Small intestine (tissue), 7 donors: ENCODE measurements at regions not wholly inside any gene's neighbourhood (a gene's known extent, or its start where the extent isn't known, plus 50 kb on each side); places are given as distances from the start of the nearest gene placed in this dataset.

Source experiments
- DNase-seq, 2 donors: peaks; one replicate each; pipeline versions ENCODE4 v3.0.0 to v3.0.0-alpha.2; 2013
- FAIRE-seq: peaks from 2 replicates; lab custom pipeline; 2012; peaks lifted over from hg19 to GRCh38; lab: Jason Lieb, UNC
- H3K27ac ChIP-seq, 3 donors: one replicate each; pipeline ENCODE4 v1.5.1; 2013; ENCODE audit warnings: low read length in 2 of 3, mild to moderate bottlenecking in 2 of 3, control low read depth in 1 of 3, inconsistent platforms in 1 of 3, low read depth in 1 of 3, moderate library complexity in 1 of 3
- H3K27me3 ChIP-seq, 3 donors: one replicate each; pipeline ENCODE4 v1.6.1; 2013; ENCODE audit warnings: low read length in 3 of 3, inconsistent platforms in 1 of 3; ENCODE audit not compliant: control insufficient read depth in 3 of 3, insufficient read depth in 3 of 3
- H3K36me3 ChIP-seq, 3 donors: one replicate each; pipeline ENCODE4 v1.6.1; 2013; ENCODE audit warnings: low read length in 3 of 3, inconsistent platforms in 1 of 3, low read depth in 1 of 3, mild to moderate bottlenecking in 1 of 3, moderate library complexity in 1 of 3; ENCODE audit not compliant: control insufficient read depth in 3 of 3, insufficient read depth in 2 of 3
- H3K4me1 ChIP-seq, 3 donors: one replicate each; pipeline ENCODE4 v1.6.1; 2013; ENCODE audit warnings: low read length in 2 of 3, inconsistent platforms in 1 of 3, low read depth in 1 of 3, mild to moderate bottlenecking in 1 of 3, moderate library complexity in 1 of 3; ENCODE audit not compliant: control insufficient read depth in 3 of 3, insufficient read depth in 2 of 3
- H3K4me3 ChIP-seq, 3 donors: one replicate each; pipeline ENCODE4 v1.5.1; 2013; ENCODE audit warnings: low read length in 3 of 3, control low read depth in 1 of 3, inconsistent platforms in 1 of 3, low read depth in 1 of 3, mild to moderate bottlenecking in 1 of 3, moderate library complexity in 1 of 3
- H3K9me3 ChIP-seq, 2 donors: one replicate each; pipeline ENCODE4 v1.6.1; 2013; ENCODE audit warnings: low read depth in 1 of 2, low read length in 1 of 2; ENCODE audit not compliant: control insufficient read depth in 2 of 2, insufficient read depth in 1 of 2
- WGBS, 3 donors: extraction: QIAGEN DNeasy Blood & Tissue Kit; methylation state at CpG; one replicate each; pipeline ENCODE4 v1.1.7; 2013; 5-methylcytosine and 5-hydroxymethylcytosine counted together
- donor health status: healthy with polysubstance abuse.
- donor health status: control.
- donor health status: control.
- donor health status: Bipolar disorder and iron deficiency.
- donor health status: healthy.

DNA sequence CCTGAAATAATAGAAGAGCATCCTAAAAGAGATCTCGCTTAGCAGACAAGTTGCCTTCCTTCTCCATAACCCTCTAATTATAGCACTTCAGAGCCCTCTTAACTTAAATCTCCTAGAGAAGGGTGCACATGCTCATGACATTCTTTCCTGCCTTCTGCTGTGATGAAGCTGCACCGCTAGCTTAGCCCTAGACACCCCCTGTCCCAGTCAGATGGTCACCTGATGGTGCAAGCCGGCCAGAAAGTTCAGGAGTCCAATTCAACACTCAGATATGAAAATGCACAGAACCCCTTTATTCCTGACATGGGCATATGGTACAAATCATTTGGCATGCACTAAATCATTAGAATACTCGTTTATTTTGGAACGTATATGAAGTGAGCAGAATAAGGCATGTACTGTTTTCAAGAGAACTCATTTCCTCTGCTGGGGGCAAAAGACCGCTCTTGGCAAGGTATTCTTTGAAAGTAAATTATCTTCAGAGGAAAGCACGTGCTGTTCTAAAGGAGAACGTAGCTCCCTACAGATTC is 420.4 kb upstream of the PROK2 start:
- 55 to 70% (median 62%) methylated on average over 8 of the region's 8 CpGs for WGBS, 3 donors
- Histone ChIP-seq H3K9me3 (peaks cover 1 to 8% of the 10 kb centered on the region in 2 donors), H3K36me3 (no peaks in the 10 kb centered on the region), H3K4me3 (no peak overlapping the region), H3K27me3 (no peaks in the 10 kb centered on the region), H3K4me1 (no peaks in the 10 kb centered on the region), H3K27ac (no peak overlapping the region)
- DNase-seq, result no peak
- no peak for FAIRE-seq

DNA sequence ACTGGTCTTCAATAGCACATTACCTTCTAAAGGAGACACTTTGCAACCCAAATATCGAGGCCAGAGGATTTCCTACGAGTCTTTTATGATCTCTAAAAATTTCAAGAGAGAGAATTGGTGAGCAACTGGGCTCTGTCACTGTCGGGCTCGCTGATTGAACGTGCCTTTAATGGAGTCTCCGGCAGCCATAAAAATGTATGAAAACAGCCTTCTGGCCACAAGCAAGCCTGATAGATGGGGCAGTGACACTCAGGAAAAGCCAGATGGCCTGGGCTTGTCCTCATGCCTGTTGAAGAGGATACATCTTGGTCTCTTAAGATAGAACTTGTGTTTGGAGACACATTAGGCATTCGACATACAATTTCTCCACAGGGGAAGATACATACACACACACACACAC is 419.5 kb upstream of the PROK2 start:
- WGBS, 3 donors, result 85 to 91% (median 90%) methylated on average over 7 of the region's 7 CpGs
- FAIRE-seq, result no peak
- no peaks in the 10 kb centered on the region for H3K27me3 ChIP-seq

DNA sequence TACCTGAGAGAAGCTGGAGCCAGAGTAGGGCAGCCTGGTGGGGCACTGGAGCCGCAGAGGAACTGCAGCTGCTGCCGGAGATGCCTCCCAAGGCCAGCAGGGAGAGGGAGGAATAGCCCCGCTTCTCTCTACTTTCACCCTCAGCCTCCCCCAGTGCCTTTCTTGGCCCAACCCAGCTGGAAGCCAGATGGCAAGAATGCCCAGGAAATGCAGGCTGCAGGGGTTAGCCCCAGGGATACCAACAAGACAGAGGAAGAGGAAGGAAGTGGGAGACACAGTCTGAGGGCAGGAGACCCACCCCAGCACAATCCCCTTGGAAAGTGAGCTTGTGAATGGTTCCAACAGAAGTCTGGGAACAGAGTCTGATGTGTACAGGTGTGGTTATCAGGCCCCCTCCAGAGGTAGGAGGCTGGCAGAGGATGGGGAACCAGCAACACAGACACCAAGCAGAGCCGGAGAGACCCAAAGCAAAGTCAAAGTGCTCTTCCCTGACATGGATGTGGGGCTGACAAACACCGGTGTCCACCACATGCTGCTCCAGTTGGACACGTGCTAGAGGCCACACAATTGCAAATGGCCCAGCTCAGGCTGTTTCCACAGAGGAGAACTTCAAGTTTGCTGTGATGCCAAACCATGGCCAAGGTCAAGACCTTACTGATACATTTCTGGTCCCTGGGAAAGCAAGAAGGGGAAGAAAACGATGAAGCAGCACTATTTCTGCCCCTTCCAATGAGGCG is 418.8 kb upstream of the PROK2 start:
- 84 to 90% (median 85%) methylated on average over 8 of the region's 8 CpGs for WGBS, 3 donors
- Histone ChIP-seq H3K4me1 (no peaks in the 10 kb centered on the region), H3K9me3 (peaks cover 1 to 8% of the 10 kb centered on the region in 2 donors), H3K27ac (no peak overlapping the region), H3K4me3 (no peak overlapping the region), H3K27me3 (no peaks in the 10 kb centered on the region), H3K36me3 (no peaks in the 10 kb centered on the region)
- no peak for FAIRE-seq
- no peak for DNase-seq

More for the DNA sequence above, 419.5 kb upstream of the PROK2 start:
- peaks cover 1 to 8% of the 10 kb centered on the region in 2 donors for H3K9me3 ChIP-seq
- H3K4me1 ChIP-seq, result no peaks in the 10 kb centered on the region
- H3K36me3 ChIP-seq, result no peaks in the 10 kb centered on the region
- H3K27ac ChIP-seq, result no peak overlapping the region
- H3K4me3 ChIP-seq, result no peak overlapping the region
- DNase-seq, result no peak

DNA sequence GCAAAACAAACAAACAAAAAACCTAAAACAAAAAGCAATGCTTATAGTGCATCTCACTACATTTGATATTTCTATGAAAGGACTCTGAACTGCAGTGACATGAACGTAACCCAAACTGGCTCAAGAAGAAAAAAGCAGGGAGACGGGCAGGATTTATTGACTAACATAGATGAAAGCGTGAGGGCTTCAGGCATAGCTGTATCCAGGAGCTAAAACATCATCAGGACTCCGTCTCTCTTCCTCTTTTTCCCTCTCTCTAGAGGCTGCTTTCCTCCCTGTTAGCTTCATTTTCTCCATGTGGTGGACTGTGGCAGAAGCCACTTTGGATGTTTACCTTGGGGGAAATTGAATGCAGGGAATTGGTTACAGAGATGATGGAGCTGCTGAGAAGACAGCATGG is 418.2 kb upstream of the PROK2 start:
- H3K27ac ChIP-seq, result no peak overlapping the region
- no peak for DNase-seq
- H3K27me3 ChIP-seq, result no peaks in the 10 kb centered on the region
- H3K36me3 ChIP-seq, result no peaks in the 10 kb centered on the region
- H3K4me3 ChIP-seq, result no peak overlapping the region
- 90 to 95% (median 93%) methylated on average over 4 of the region's 4 CpGs for WGBS, 3 donors
- no peak for FAIRE-seq
- peaks cover 1 to 8% of the 10 kb centered on the region in 2 donors for H3K9me3 ChIP-seq
- no peaks in the 10 kb centered on the region for H3K4me1 ChIP-seq

DNA sequence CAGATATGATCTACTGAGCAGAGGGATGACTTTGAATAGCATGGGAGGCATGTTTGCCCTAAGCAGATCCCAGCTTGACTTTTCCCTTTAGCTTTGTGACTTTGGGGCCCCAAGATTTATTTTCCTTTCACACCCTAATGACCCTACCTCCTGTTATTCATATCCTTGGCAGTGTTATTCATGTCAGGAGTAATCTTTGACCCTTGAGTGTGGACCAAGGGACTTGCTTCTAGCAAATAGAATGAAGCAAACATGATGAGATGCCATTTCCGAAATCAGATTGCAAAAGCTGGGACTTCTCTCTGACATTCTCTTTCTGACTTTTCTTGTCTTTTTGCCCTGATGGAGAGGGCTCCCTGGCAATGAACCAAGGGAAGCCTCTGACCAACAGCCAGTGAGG is 415.4 kb upstream of the PROK2 start:
- DNase-seq (no peak), FAIRE-seq (no peak)
- H3K4me1 ChIP-seq, result no peaks in the 10 kb centered on the region
- peaks cover 1 to 8% of the 10 kb centered on the region in 2 donors for H3K9me3 ChIP-seq
- no peak overlapping the region for H3K4me3 ChIP-seq
- peaks cover 0 to 3% (median 0%) of the 10 kb centered on the region in 3 donors for H3K27me3 ChIP-seq
- WGBS, 3 donors, result 88 to 92% (median 91%) methylated on average over 1 of the region's 1 CpG
- H3K36me3 ChIP-seq, result no peaks in the 10 kb centered on the region
- no peak overlapping the region for H3K27ac ChIP-seq

DNA sequence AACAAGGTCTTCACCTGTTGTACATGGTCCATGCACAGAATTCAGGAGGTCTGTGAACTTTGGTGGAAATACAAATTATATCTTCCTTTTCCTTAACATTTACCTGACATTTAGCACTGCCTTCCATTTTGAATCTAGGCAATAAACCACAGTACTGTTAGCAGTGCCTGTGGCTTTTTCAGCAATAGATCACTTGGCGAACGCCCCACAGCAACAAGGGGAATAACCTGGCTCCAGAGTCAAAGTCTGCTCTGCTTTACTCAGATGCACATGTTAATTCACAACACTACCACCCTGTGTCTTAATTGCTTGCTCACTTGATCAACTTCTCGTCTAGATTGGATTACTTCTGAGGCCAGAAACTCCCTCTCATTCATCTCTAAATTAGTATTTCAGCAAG is 414.6 kb upstream of the PROK2 start:
- 29 to 72% (median 42%) methylated on average over 3 of the region's 3 CpGs for WGBS, 3 donors
- DNase-seq (peak; percentile 5 to 18), FAIRE-seq (no peak)
- Histone ChIP-seq H3K4me1 (no peaks in the 10 kb centered on the region), H3K27me3 (peaks cover 0 to 3% (median 0%) of the 10 kb centered on the region in 3 donors), H3K4me3 (no peak overlapping the region), H3K27ac (no peak overlapping the region), H3K36me3 (no peaks in the 10 kb centered on the region), H3K9me3 (peaks cover 1 to 8% of the 10 kb centered on the region in 2 donors)

DNA sequence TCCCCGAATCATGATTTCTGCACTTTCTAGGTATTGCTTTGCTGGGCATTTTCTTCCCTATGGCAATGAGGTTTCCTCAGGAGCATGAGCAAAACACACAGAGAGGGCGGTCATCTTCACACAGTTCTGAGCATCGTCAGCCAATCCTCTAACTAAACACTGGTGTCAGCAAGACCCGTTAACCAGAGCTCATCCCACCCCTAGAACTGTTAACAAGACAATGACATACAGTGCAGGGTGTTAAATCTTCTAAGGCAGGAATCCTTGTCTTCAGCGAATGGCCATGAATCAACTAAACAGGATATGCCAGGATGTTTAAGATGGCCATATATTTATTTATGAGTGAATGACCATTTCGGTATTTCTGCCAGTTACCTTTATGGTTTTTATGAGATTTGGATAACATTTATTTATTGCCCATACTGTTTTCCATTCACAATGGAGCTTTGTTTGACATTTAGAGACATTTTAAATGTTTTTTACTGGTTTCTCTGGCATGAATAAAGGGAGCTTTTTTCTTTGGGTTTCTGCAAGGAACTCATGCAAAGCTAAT is 411.5 kb upstream of the PROK2 start:
- 64 to 72% (median 69%) methylated on average over 6 of the region's 6 CpGs for WGBS, 3 donors
- H3K27ac ChIP-seq, result no peak overlapping the region
- H3K9me3 ChIP-seq, result peaks cover 1 to 14% of the 10 kb centered on the region in 2 donors
- peaks cover 0 to 6% (median 0%) of the 10 kb centered on the region in 3 donors for H3K27me3 ChIP-seq
- H3K36me3 ChIP-seq, result no peaks in the 10 kb centered on the region
- H3K4me1 ChIP-seq, result no peaks in the 10 kb centered on the region
- FAIRE-seq, result no peak
- no peak overlapping the region for H3K4me3 ChIP-seq
- no peak for DNase-seq

DNA sequence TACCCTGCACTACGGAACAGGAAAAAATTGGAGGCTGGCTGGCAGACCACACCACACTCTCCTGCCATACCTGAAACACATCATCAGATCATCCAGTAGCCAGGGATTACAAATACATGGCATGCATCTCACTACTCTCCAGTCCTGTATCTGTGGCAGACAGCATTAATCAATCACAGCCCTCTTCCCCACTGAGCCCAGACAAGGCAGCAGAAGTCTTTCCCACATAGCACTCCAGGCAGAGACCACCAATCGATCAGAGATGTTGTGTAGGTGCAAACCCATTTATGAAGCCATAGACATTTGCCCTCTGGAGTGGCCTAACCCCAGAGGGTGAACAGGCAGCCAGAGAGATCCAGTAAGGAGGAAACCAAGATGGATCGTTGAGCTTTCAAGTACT is 410.9 kb upstream of the PROK2 start:
- DNase-seq (no peak), FAIRE-seq (no peak)
- Histone ChIP-seq H3K9me3 (peaks cover under 1 to 12% of the 10 kb centered on the region in 2 donors), H3K27ac (no peak overlapping the region), H3K4me3 (no peak overlapping the region), H3K27me3 (peaks cover 0 to 6% (median 0%) of the 10 kb centered on the region in 3 donors), H3K4me1 (no peaks in the 10 kb centered on the region), H3K36me3 (no peaks in the 10 kb centered on the region)
- WGBS, 3 donors, result 82 to 88% (median 88%) methylated on average over 3 of the region's 3 CpGs
